HepG2 (cell line): ENCODE measurements at regions not wholly inside any gene's neighbourhood (a gene's known extent, or its start where the extent isn't known, plus 50 kb on each side); places are given as distances from the start of the nearest gene placed in this dataset.

Experiments used
- AHDC1 ChIP-seq: sonication (generic); formaldehyde crosslinking; IDR thresholded peaks from 2 replicates; pipeline ENCODE4 v1.5.1; 2020; ENCODE audit warnings: mild to moderate bottlenecking, missing genetic modification reagents, borderline replicate concordance
- E2F1 ChIP-seq: sonication (generic); formaldehyde crosslinking; IDR thresholded peaks from 2 replicates; pipeline ENCODE4 v1.5.0; 2020; ENCODE audit warnings: missing genetic modification reagents
- FOXA1 ChIP-seq, 2 experiments: fragments of 450-650 bp in 1 of 2; sonication (generic) in 1 of 2; formaldehyde crosslinking in 1 of 2; IDR thresholded peaks; 2 replicates each; pipeline versions ENCODE4 v1.4.0 to v1.6.1; 2016 to 2020; ENCODE audit warnings: missing genetic modification reagents in 1 of 2
- KDM6A ChIP-seq: IDR thresholded peaks from 2 replicates; pipeline ENCODE4 v1.6.1; 2016; ENCODE audit warnings: low read depth
- MXD3 ChIP-seq: IDR thresholded peaks from 2 replicates; pipeline ENCODE4 v1.6.1; 2016; ENCODE audit warnings: mild to moderate bottlenecking, missing biosample characterization, missing genetic modification reagents
- PAXIP1 ChIP-seq: sonication (generic); formaldehyde crosslinking; conservative IDR thresholded peaks from 2 replicates; pipeline ENCODE4 v1.4.0; 2020; ENCODE audit warnings: mild to moderate bottlenecking, missing genetic modification reagents, moderate library complexity
- RBAK ChIP-seq: sonication (generic); formaldehyde crosslinking; IDR thresholded peaks from 2 replicates; pipeline ENCODE4 v1.5.1; 2020; ENCODE audit warnings: mild to moderate bottlenecking, missing genetic modification reagents
- SNAPC5 ChIP-seq: sonication (generic); formaldehyde crosslinking; IDR thresholded peaks from 2 replicates; pipeline ENCODE4 v1.8.1; 2023; ENCODE audit warnings: mild to moderate bottlenecking, missing genetic modification reagents, borderline replicate concordance
- TMF1 ChIP-seq: sonication (generic); formaldehyde crosslinking; IDR thresholded peaks from 2 replicates; pipeline ENCODE4 v1.8.1; 2022; ENCODE audit warnings: low read depth, missing genetic modification reagents
- YY1 ChIP-seq: IDR thresholded peaks from 2 replicates; pipeline ENCODE4 v1.6.1; 2011; ENCODE audit warnings: low read length, low read depth, moderate library complexity, mild to moderate bottlenecking; ENCODE audit not compliant: insufficient read depth, insufficient replicate concordance
- ZBTB33 ChIP-seq: sonication (generic); formaldehyde crosslinking; IDR thresholded peaks from 2 replicates; pipeline ENCODE4 v1.4.0; 2020; ENCODE audit warnings: missing genetic modification reagents
- ZBTB7A ChIP-seq: sonication (generic); formaldehyde crosslinking; IDR thresholded peaks from 2 replicates; pipeline ENCODE4 v1.8.0; 2022; ENCODE audit warnings: mild to moderate bottlenecking, missing genetic modification reagents
- ZFP37 ChIP-seq: sonication (generic); formaldehyde crosslinking; IDR thresholded peaks from 2 replicates; pipeline ENCODE4 v1.4.0; 2020; ENCODE audit warnings: missing genetic modification reagents, borderline replicate concordance
- ZNF619 ChIP-seq: sonication (generic); formaldehyde crosslinking; IDR thresholded peaks from 2 replicates; pipeline ENCODE4 v1.4.0; 2020; ENCODE audit warnings: mild to moderate bottlenecking, missing genetic modification reagents

- TF ChIP-seq PAXIP1 (CRISPR knock-in tag) (peak; percentile 64), ZBTB33 (CRISPR knock-in tag) (no peak), ZBTB7A (CRISPR knock-in tag) (no peak), YY1 (no peak), RBAK (CRISPR knock-in tag) (no peak), E2F1 (CRISPR knock-in tag) (no peak), SNAPC5 (CRISPR knock-in tag) (no peak), ZFP37 (CRISPR knock-in tag) (no peak), AHDC1 (CRISPR knock-in tag) (peak; percentile 46; the same call in 1 of the 2 replicates), ZNF619 (CRISPR knock-in tag) (no peak), KDM6A (no peak), FOXA1 (IDR thresholded peaks at IDR 0.05) (no peak), FOXA1 (CRISPR knock-in tag; IDR thresholded peaks at IDR 0.05) (no peak), TMF1 (no peak), MXD3 (CRISPR knock-in tag) (no peak)
Observed at GRCh38 chr7:85765698-85766298, 578.9 kb upstream of the SEMA3D start (continued).
